Retinal pigment epithelial cell (primary cell): ENCODE measurements at regions not wholly inside any gene's neighbourhood (a gene's known extent, or its start where the extent isn't known, plus 50 kb on each side); places are given as distances from the start of the nearest gene placed in this dataset.
"Not testable (repeated sequence)": the region's sequence is repeated elsewhere in the genome, so short reads cannot be mapped to it uniquely, and the experiment has no call there.

Experiments
- DNase-seq: peaks from one replicate; pipeline ENCODE4 v3.0.0-alpha.2; 2010; ENCODE audit warnings: low read depth
- H3K4me3 ChIP-seq: 2 replicates; pipeline ENCODE4 v1.5.1; 2011; ENCODE audit warnings: mild to moderate bottlenecking, low read length, control low read depth, moderate library complexity
- TF ChIP-seq, protein P1 (sequence below): conservative IDR thresholded peaks from 2 replicates; pipeline ENCODE4 v1.5.1; 2011; ENCODE audit warnings: low read depth, low read length, control low read depth, inconsistent platforms

DNA sequence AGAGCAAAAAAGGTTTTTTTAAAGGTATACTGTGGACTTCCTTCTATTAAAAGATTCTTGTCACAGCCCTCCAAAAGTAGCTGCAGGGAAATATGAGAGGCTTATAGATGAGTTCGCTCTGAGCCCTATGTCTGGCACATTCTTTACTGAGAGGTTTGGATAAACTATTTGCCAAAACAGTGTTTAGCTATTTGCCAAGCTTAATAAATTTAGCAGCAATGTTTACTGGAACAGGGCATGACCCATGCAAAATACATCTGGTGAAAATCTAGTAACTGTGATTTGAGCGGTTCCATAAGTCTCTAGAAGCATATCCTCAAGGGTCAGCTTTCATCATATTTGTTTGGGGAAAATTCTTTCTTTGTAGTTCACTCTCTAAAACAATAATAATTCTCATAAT is 1696.7 kb upstream of the PIK3C3 start:
- TF ChIP-seq, protein P1, sequence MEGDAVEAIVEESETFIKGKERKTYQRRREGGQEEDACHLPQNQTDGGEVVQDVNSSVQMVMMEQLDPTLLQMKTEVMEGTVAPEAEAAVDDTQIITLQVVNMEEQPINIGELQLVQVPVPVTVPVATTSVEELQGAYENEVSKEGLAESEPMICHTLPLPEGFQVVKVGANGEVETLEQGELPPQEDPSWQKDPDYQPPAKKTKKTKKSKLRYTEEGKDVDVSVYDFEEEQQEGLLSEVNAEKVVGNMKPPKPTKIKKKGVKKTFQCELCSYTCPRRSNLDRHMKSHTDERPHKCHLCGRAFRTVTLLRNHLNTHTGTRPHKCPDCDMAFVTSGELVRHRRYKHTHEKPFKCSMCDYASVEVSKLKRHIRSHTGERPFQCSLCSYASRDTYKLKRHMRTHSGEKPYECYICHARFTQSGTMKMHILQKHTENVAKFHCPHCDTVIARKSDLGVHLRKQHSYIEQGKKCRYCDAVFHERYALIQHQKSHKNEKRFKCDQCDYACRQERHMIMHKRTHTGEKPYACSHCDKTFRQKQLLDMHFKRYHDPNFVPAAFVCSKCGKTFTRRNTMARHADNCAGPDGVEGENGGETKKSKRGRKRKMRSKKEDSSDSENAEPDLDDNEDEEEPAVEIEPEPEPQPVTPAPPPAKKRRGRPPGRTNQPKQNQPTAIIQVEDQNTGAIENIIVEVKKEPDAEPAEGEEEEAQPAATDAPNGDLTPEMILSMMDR = no peak
- H3K4me3 ChIP-seq = no peak overlapping the region
- DNase-seq = no peak

DNA sequence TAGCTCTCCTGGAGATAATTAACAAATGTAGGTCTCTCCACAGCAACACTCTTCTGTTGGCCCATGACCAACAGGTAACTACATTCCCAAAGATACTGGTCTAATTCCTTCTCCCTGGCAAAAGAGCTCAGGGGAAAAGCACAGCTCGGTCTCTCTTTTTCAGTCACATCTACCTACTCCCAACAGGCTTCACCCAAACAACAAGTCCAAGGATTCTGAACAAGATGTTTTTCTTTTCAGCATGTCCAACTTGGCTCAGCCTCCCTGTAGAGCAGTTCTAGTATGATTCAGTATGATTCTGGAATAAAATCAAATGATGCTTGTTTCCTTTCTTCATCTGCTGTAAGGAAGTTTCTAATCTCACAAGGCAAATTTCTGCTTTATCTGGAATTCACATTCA is 1704.8 kb upstream of the PIK3C3 start:
- H3K4me3 ChIP-seq = no peak overlapping the region
- DNase-seq = no peak
- TF ChIP-seq, protein P1 = no peak

DNA sequence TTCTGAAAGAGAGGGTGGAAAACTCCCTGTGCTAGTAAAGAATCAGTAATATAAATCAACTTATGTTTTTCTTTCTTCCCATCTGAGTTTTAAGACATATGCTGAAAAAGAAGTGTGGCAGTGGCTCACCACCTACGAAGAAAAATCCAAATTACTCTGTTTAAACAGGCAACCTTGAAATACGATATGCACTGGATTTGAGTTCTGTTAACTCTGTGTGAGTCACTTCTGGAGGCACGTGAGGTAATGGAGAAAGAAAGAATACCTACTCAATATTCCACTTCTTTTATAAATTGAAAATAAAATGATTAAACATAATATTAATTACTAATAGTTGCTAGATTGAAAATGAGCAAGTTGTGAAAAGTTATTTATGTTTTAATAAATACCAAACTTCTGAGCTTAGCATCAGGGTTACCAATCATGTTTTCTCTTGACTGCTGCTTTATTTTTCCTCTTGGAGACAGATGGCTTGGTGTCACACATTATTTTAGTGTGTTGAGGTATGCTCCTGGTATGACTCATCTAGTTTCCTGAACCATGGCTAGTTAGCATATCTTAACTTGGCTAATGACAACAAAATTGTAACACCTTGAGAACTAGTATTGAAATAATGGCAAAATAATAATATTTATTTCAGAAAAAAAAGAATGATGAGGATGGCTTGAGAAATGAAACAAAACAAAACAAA is 1705.5 kb upstream of the PIK3C3 start:
- no peak for DNase-seq
- H3K4me3 ChIP-seq = no peak overlapping the region
- TF ChIP-seq, protein P1 = no peak

DNA sequence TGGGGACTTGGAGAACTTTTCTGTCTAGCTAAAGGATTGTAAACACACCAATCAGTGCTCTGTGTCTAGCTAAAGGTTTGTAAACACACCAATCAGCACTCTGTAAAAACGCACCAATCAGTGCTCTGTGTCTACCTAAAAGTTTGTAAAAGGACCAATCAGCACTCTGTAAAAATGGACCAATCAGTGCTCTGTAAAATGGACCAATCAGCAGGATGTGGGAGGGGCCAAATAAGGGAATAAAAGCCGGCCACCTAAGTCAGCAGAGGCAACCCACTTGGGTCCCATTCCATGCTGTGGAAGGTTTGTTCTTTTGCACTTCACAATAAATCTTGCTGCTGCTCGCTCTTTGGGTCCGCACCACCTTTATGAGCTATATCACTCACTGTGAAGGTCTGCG is 1709.4 kb upstream of the PIK3C3 start:
- H3K4me3 ChIP-seq, DNase-seq: not testable (repeated sequence)

DNA sequence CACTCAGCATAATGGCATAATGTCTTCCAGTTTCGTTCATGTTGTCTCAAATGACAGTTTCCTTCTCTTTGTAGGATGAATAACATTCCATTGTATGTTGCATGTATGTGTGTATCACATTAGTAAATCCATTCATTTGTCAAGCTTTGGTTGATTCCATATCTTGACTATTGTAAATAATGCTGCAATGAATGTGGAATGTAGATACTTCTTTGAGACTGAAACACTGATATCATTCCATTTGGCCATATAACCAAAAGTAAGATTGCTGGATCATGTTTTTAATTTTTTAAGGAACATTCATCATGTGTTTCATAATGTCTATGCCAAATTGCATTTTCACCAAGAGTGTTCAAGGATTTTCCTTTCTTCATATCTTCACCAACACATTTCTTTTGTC is 1711.4 kb upstream of the PIK3C3 start:
- H3K4me3 ChIP-seq = no peak overlapping the region
- TF ChIP-seq, protein P1 = no peak
- DNase-seq = no peak

DNA sequence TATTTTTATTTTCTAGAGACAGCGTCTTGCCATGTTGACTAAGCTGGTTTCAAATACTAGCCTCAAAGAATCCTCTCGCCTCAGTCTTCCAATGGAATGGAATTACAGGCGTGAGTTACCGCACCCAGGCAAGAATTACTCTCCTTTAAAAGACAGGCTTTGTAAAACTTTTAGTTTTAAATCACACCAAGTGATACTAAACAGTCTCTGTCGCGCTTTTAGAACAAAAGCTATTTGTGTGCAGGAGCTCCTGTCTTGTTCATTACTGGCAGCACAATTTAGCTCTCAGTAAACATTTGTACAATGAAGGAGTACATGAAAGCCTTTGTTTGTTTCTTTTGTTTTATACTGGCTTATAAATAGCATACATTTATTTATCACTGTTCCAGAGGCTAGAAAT is 1719.2 kb upstream of the PIK3C3 start:
- TF ChIP-seq, protein P1 = no peak
- no peak overlapping the region for H3K4me3 ChIP-seq
- no peak for DNase-seq

DNA sequence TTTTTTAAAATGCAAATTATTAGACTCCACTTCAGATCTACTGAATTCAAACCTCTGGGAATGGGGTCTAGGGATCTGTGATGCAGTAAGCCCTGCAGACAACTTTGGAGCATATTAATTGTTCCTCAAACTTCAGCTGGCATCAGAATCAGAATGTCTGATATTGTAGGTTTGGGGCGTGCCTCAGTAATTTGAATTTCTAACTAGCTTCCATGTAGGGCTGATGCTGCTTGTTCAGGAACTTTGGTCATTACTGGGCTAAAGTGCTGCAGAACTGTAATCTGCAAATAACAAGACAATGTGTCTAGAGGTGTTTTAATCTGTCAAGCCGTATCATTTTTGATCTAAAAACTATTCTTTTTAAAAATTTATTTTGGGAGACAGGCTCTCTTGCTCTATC is 1719.7 kb upstream of the PIK3C3 start:
- no peak overlapping the region for H3K4me3 ChIP-seq
- no peak for DNase-seq
- TF ChIP-seq, protein P1 = no peak
